ENCODE measurements at regions not wholly inside any gene's neighbourhood (a gene's known extent, or its start where the extent isn't known, plus 50 kb on each side); places are given as distances from the start of the nearest gene placed in this dataset.

DNA sequence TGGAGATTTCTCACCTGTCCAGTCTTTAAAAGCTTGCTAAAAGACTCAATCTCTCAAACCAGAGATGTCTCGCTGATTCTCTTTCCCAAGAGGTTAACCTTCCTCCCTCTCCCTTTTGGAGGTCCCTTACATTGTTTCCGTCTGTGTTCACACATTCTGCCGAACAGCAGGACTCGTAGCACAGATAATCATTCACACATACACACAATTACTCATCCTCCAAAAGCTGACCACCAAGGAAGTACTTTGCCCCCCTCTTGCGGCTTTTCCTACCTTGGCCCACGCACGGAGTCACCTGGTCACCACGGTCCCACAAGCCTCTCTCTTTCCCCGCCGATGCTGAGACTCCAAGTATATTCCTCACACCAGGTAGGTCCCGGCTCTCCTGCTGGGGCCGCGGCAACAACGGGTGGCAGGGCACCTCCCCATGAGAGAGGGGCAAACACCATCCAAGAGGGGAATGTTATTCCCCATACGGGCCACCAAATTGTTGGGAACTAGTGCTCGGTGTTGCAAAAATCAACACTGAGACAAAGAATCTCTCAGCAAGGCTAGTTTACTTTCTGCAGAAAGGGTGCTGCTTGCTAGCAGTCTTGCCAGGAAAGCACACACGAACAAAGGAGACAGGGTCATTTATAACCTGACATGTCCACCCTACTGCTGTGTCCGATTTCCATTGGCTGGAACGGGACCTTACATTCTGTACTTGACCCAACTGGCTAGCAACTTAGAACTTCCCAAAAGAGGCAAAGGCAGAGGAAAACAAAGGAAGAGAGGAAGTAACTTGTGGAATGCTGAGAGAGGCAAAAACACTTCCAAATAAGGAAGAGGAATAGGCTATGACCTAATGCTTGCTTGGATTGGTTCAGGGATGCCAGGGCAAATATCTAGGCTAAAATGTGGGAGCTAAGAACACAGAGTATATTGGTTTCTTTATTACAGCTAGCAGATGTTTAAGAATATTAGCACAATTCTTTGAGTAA lies 102.1 kb upstream of the NECTIN3 start:
- TF ChIP-seq, protein P1, sequence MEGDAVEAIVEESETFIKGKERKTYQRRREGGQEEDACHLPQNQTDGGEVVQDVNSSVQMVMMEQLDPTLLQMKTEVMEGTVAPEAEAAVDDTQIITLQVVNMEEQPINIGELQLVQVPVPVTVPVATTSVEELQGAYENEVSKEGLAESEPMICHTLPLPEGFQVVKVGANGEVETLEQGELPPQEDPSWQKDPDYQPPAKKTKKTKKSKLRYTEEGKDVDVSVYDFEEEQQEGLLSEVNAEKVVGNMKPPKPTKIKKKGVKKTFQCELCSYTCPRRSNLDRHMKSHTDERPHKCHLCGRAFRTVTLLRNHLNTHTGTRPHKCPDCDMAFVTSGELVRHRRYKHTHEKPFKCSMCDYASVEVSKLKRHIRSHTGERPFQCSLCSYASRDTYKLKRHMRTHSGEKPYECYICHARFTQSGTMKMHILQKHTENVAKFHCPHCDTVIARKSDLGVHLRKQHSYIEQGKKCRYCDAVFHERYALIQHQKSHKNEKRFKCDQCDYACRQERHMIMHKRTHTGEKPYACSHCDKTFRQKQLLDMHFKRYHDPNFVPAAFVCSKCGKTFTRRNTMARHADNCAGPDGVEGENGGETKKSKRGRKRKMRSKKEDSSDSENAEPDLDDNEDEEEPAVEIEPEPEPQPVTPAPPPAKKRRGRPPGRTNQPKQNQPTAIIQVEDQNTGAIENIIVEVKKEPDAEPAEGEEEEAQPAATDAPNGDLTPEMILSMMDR (IDR thresholded peaks at IDR 0.05; ENCODE audit: poor library complexity, severe bottlenecking), result no peak
- TF ChIP-seq EP300 (conservative IDR thresholded peaks at IDR 0.05; ENCODE audit: poor library complexity, severe bottlenecking), result no peak
- TF ChIP-seq, protein P2, sequence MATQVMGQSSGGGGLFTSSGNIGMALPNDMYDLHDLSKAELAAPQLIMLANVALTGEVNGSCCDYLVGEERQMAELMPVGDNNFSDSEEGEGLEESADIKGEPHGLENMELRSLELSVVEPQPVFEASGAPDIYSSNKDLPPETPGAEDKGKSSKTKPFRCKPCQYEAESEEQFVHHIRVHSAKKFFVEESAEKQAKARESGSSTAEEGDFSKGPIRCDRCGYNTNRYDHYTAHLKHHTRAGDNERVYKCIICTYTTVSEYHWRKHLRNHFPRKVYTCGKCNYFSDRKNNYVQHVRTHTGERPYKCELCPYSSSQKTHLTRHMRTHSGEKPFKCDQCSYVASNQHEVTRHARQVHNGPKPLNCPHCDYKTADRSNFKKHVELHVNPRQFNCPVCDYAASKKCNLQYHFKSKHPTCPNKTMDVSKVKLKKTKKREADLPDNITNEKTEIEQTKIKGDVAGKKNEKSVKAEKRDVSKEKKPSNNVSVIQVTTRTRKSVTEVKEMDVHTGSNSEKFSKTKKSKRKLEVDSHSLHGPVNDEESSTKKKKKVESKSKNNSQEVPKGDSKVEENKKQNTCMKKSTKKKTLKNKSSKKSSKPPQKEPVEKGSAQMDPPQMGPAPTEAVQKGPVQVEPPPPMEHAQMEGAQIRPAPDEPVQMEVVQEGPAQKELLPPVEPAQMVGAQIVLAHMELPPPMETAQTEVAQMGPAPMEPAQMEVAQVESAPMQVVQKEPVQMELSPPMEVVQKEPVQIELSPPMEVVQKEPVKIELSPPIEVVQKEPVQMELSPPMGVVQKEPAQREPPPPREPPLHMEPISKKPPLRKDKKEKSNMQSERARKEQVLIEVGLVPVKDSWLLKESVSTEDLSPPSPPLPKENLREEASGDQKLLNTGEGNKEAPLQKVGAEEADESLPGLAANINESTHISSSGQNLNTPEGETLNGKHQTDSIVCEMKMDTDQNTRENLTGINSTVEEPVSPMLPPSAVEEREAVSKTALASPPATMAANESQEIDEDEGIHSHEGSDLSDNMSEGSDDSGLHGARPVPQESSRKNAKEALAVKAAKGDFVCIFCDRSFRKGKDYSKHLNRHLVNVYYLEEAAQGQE (IDR thresholded peaks at IDR 0.05; ENCODE audit: borderline replicate concordance), result peak; percentile 11
- no peak for TF ChIP-seq EZH2 (IDR thresholded peaks at IDR 0.05; ENCODE audit: borderline replicate concordance, insufficient read depth, low read length, poor library complexity, severe bottlenecking)
- TF ChIP-seq POLR2AphosphoS5 (IDR thresholded peaks at IDR 0.05), result no peak
- TF ChIP-seq RAD21 (conservative IDR thresholded peaks at IDR 0.05), result no peak
- no peak for TF ChIP-seq SMC3 (conservative IDR thresholded peaks at IDR 0.05; ENCODE audit: poor library complexity)
- TF ChIP-seq TAF1 (IDR thresholded peaks at IDR 0.05; ENCODE audit: low read depth), result peak; percentile 28
- no peak for TF ChIP-seq MXI1 (conservative IDR thresholded peaks at IDR 0.05; ENCODE audit: poor library complexity, severe bottlenecking)
